HG02588 (cell line): ENCODE measurements at regions not wholly inside any gene's neighbourhood (a gene's known extent, or its start where the extent isn't known, plus 50 kb on each side); places are given as distances from the start of the nearest gene placed in this dataset.
A peak's percentile ranks its signal among the peaks of the same experiment; 100 is the strongest.
"Not testable (repeated sequence)": the region's sequence is repeated elsewhere in the genome, so short reads cannot be mapped to it uniquely, and the experiment has no call there.

Experiments used
- ATAC-seq: cut with Tn5 transposase; IDR thresholded peaks from one replicate; pipeline ENCODE4 v1.9.1; 2021; ENCODE audit warnings: mild to moderate bottlenecking, moderate library complexity; ENCODE audit not compliant: unreplicated experiment

DNA sequence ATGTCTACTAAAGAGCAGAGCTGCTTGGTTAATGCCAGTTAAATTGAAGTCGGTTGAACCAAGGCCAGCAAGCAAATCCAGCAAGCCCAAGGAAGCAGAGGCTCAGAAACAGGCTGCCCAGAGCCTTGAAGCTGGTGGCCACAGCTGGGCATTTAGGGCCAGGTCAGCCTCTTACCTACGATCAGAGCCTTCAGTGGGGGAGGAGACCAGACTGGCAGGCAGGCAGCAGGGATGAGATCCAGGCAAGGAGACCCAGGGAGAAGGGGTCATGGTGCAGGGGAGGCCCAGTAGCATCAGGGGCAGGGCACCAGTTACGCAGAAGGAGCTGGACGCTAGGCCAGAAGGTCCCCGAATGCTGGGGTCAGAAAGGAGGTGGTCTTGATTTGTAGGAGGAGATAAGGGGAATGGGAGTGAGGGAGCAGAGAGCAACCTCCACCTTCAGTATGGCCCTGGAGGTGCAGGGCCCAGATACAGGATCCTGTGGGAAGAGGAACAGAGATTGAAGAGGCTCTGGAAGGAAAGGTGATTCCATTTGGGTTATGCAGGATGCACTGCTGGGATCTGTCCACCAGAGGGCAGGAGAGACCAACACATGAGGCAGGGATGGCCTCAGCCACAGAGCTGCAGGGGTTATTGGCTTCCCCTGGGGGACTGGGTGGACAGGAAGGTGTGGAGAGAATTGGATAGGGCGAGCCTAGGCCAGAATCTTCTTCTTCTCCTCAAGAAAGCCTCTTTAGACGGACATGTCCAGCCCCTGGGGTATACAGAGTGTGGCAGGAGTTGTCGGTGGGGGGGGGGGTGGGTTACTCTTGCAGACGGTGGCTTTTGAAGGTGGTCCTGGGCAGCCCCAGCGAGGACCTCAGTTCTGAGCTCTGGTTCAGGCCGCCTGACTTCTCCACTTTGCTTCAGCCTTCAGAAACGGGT is 132.6 kb upstream of the PODXL start:
- ATAC-seq = peak; percentile 67

DNA sequence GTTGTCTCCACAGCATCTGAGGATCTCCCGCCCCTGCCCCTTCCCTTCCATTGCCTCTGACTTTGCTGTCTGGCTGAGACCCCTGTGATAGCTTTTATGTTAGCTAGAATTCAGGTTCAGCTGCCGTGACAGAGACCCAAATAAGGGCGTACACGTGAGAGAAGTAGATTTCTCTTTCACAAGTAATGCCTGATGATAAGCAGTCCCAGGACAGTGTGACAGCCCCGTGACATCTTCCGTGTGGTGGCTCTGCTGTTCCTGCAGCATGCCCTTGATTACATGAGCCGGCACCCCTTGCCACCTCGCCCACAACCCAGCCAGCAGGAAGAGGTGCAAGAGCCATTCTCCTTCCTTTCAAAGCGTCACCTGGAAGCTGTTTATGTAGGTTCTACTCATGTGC is 130.9 kb upstream of the PODXL start:
- no peak for ATAC-seq

DNA sequence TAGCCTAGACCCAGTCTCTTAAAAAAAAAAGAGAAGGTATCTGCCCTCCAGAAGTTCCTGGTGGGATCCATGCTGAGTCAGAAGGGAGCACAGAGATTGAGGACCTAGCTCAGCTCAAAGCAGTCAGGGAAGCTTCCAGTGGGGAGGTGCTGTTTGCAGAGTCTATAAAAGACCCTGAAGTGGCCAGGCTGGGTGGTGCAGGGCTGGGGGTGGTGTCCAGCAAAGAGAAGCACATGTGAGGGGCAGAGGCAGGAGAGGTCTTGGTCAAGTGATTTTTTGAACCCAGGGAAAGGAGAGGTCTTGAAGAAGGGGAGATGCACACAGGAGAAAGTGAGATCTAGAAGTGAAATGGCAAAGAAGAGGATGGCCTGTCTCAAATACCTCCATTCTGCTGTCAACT is 130.4 kb upstream of the PODXL start:
- no peak for ATAC-seq

DNA sequence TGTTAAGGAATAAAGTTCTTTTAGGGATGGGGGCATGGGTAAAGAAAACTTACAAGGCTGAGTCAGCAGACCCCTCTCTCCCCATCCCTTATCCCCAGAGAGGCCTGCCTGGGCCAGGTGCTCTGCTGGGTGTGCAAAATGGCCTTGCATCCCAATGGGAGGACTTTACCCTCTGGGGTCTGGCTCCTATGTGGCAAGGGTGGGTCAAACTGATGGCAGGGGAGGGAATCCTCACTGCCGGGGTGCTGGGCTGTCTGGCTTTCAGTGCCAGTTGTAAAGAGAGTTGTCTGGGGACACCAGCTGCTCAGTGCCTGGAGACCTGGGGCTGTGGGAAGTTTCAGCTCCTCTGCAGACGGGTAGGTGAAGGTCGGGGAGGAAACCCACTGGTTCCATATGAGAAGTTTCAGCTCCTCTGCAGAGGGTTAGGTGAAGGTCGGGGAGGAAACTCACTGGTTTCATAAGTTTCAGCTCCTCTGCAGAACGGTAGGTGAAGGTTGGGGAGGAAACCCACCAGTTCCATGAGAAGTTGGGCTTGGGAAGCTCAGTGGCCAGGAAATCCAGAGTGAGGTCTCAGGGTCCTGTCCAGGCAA is 127.2 kb upstream of the PODXL start:
- no peak for ATAC-seq

DNA sequence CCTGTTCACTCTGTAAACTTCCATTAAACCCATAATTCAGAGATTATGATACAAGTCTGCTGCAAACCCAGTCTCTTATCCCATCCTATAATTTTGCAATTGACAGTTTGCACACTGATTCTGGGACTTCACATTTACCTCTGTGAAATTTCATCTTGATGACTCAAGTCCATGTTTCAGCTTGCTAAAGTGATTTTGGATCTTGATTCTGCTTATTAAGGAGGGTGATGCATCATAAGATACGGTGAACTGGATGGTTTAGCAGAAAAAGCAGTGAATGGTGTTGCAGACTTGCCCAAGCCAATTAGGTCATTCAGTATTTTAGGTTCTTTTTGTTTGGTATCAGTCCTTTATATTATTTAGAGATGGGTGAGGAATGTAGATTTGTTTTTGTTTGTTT is 125.5 kb upstream of the PODXL start:
- ATAC-seq = no peak

DNA sequence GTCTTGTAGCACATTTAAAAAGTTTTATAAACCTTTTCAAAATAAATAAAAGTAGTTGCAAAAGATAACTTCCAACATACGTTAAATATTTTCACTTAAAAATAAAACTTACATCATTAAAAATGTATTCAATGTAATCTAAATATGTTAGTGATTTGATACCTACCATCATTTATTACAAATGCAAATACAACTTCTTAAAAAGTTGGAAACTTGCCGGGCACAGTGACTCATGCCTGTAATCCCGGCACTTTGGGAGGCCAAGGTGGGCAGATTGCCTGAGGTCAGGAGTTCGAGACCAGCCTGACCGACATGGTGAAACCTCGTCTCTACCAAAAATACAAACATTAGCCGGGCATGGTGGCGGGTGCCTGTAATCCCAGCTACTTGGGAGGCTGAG is 122.6 kb upstream of the PODXL start:
- ATAC-seq = not testable (repeated sequence)

DNA sequence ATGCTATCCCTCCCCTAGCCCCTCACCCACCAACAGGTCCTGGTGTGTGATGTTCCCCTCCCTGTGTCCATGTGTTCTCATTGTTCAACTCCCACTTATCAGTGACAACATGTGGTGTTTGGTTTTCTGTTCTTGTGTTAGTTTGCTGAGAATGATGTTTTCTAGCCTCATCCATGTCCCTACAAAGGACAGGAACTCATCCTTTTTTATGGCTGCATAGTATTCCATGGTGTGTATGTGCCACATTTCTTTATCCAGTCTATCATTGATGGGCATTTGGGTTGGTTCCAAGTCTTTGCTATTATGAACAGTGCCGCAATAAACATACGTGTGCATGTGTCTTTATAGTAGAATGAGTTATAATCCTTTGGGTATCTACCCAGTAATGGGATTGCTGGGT is 120.4 kb upstream of the PODXL start:
- ATAC-seq = not testable (repeated sequence)

DNA sequence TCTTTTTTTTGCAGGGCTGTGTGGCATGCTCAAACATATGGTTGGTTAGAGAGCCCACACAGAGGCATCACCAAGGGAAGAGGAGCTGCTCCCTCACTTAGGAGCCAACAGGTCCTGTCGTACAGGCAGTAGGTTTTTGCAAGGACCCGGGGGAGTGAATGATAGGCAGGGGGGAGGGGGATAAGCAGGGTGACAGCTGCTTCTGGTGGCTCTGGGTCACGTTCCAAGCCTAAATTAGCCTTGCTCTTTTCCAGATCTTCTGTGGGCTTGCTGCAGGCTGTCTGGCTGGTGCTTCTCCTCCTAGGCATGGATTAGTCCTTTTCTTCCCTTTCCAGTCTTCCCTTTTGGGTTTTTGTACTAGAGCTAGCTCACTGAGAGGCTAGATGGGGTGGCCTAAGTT is 117.7 kb upstream of the PODXL start:
- ATAC-seq = no peak

DNA sequence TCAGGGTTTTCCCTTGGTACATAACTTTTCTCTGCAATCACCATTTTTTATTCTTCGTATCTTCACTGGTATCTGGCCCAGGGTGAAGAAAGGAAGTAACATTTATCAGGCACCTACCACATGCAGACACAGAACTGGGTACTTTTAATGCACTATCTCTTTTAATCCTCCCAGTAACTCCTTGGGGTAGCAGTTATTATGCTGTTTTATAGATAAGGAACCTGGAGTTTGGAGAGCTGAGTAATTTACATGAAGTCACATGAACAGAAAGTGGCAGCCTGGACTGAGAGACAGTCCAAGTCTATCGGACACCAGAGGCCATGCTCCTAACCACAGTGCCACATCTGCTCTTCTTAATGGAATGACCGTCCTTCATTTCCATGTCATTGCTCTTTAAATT is 117.1 kb upstream of the PODXL start:
- ATAC-seq = no peak

DNA sequence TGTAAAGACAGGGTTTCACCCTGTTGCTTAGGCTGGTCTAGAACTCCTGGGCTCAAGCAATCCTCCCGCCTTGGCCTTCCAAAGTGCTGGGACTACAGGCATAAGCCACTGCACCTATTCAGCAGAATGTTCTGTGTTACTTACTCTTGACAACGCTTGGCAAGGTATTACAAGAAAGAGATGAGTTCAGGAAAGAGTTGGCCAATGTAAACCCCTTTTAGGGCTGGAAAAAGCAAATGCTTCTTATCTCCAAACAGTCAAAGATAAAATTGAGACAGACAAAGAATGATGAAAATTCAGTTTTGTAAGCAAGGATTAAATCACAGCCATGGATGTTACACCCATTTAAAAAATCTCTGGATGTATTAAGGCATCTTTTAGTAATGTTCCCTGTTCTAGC is 114.0 kb upstream of the PODXL start:
- ATAC-seq = no peak

DNA sequence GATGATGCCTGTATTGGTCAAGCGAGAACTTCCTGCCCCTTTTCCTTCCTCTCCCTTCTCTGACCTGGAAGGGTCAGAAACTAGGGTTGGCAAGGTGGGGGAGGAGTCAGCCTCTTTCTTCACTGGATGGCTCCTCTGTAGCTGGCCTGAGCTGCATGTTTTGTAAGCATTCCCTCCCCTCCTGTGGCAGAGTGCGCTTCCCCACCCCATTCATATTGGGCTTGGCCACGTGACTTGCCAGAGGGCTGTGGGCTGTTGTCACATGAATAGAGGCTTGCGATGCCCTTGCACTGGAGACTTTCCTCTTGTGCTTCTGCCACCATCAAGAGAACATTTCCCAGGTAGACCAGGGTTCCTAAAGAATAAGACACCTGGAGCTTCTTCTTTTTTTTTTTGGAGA is 111.3 kb upstream of the PODXL start:
- ATAC-seq = no peak

DNA sequence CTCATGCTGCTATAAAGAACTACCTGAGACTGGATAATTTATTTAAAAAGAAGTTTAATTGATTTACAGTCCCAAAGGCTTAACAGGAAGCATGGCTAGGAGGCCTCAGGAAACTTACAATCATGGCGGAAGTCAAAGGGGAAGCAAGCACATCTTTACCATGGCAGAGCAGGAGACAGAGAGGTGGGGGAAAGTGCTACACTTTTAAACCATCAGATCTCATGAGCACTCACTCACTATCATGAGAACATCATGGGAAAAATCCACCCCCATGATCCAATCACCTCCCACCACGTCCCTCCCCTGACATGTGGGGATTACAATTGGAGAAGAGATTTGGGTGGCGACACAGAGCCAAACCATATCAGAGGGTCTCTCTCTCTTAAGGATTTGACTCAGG is 108.6 kb upstream of the PODXL start:
- no peak for ATAC-seq

DNA sequence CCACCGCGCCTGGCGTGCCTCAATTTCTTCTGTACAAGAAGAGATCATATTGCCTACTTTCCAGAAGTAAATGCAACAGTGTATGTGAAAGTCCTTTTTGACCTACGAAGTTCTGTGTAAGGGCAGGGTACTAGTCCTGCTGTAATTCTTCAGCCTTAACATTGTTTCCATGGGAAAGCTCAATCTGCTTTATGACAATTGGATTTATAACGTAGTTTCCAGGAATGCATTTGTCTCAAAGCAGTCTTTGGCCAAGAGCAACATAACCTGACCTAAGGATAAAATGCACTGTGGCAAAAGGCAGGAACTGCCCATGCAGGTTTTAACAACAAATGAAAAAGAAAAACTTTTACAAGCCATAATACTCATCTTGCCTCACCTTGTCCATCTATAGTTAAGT is 108.1 kb upstream of the PODXL start:
- no peak for ATAC-seq

DNA sequence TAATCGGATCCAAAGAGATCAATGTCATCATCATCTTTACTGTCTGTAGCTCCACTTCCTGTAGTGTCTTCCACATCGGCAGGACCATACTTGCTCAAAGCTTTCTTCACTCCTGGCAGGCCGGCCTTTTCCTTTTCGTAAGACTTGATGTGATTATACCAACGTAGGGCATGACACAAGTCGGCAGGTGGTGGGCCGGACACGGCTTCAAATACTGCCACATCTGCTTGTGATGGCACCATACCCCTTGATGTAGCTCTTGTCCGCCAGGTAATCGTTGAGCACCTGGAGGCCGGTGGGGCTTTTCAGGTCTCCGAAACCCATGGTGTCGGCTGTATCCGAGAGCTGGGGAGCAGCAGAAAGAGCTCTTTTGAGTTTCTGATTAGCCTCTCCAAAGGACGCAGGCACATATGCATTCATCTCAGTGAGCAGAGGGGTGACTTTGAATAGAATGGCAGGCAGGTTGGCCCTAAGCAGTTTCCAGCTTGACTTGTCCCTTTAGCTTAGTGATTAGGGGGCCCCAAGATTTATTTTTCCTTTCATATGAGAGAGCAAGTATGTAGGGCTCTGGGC is 106.0 kb upstream of the PODXL start:
- not testable (repeated sequence) for ATAC-seq

DNA sequence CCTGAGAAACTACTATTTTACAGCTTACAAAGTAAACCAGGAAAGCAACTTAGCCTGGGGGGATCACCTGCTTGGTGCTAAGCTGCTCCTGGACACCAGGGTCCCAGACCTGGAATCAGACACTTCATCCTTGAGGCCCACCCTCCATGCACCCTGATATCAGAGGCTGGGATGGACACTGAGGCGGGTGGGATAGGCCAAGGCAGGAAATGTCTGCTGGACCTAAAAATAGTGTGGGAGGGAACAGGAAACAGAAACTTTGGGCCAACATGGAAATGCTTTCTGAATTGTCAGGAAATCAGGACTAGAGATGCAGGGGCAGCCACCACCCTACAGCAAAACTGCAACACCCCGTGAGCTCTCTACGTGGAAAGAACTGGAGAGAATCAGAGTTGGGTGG is 101.5 kb upstream of the PODXL start:
- no peak for ATAC-seq

DNA sequence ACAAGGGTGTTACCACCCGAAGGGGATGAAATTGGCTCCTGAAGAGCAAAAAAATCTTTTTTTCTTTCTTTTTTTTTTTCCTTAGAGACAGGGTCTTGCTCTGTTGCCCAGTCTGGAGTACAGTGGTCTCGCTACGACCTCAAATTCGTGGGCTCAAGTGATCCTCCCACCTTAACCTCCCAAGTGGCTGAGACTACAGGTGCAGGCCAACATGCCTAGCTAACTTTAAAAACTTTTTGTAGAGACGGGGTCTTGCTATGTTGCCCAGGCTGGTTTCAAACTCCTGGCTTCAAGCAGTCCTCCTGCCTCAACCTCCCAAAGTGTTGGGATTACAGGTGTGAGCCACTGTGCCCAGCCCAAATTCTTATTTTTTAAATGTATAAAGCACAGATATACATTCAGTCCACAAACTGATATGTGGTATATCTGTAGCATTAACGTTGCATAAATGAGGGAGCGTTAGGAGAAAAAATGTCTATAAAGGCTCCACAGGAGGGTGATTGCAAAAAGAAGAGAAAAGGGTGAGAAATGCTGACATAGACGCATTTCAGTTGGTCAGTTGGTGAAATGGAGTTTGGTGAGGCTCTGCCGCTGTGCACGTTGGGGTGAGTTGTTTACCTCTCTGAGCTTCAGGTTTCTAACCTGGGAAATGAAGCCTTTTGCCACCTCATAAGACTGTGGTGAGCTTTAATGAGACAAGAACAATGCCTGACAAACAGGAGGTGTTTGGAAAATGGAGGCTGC is 100.7 kb upstream of the PODXL start:
- no peak for ATAC-seq

DNA sequence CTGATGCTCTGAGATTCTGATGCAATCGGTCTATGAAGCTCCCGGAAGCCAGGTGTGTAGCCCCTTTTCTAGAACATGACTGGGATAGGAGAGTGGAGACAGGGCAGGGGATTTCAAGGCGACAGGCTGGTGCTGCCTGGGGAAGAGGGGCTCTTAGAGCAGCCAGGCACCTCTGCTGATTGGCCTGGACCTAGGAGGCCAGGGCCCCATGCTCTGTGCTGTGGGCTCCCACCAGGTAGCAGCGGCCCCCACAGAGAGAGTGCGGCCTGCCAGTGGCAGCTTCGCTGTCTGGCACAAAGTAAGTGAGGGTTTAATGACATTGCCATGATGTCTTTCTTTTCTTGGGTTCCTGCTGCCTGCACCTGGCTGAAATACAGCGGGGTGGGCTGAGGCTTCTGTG is 99.4 kb upstream of the PODXL start:
- no peak for ATAC-seq

DNA sequence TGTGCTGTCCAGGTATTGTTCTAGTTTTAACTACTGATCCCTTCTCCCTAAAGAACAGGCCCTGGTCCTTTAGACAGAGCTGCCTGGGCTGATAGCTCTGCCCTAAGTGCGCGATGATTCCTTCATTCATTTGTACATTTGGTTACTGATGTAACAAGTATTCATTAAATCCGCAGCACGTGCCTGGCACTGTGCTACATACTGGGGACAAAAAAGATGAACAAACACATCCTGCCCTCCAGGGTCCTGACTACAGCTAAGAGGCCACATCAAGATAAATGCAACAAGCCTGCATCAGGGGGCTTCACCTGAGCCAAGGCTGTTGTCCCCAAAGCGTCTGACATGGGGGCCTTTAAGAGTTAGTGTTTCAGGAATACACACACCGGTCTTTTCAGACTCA is 99.0 kb upstream of the PODXL start:
- no peak for ATAC-seq

DNA sequence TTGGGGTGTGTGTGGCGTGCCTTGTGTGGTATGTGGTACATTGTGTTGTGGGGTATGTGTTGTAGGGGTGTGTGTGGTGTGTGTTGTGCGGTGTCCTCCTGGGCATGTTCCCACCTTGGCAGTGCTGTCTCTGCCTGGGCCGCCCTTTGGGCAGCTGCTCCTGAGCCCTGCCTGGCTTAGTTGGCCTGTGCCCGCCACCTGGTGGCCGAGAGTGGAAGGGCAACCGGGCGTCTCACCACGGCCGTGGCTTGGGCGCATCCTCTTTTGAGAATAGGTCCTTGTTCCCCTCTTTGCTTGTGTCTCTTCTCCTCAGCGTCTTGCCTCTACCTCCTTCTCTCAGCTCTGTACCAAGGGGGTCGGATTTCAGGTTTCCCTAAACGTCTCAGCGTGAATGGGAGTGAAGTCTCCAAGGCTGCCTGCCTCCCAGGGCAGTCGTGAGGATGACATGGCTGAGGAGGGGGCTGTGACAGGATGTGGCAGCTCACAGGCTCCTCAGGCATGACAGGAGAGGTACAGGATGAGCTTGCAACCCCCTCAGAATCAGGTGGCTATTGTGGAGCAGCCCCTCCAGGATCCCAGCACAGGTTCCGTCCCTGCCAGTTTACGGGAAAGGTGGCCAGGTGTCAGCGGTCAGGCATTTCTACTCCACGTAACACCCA is 98.4 kb upstream of the PODXL start:
- ATAC-seq = peak; percentile 90

DNA sequence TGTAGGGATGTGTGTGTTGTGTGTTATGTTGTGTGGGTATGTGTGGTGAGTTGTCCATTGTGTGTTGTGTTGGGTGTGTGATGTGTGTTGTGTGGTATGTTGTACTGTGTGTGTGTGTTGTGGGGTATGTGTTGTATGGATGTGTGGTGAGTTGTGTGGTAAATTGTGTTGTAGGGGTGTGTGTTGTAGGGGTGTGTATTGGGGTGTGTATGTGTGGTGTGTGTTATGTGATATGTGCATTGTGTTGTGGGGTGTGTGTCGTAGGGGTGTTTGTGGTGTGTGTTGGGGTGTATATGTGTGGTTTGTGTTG is 97.8 kb upstream of the PODXL start:
- ATAC-seq = no peak
